ENCODE measurements at regions not wholly inside any gene's neighbourhood (a gene's known extent, or its start where the extent isn't known, plus 50 kb on each side); places are given as distances from the start of the nearest gene placed in this dataset.

- Mint-ChIP-seq H3K27ac (no peak overlapping the region), H3K4me3 (no peak overlapping the region), H3K9me3 (peaks cover 0 to 4% (median 0%) of the 10 kb centered on the region in 11 donors), H3K36me3 (no peaks in the 10 kb centered on the region), H3K27me3 (peaks cover 0 to 12% (median 5%) of the 10 kb centered on the region in 5 donors), H3K4me1 (peaks cover 0 to 11% (median 0%) of the 10 kb centered on the region in 7 donors)
- Histone ChIP-seq H3K27me3 (ENCODE audit: control insufficient read depth in 2 of 2, insufficient read depth in 2 of 2, low read length in 2 of 2) (peaks cover 0 to 5% of the 10 kb centered on the region in 2 donors), H3K27ac (ENCODE audit: low read depth, low read length) (no peak overlapping the region), H3K9me3 (ENCODE audit: control insufficient read depth in 2 of 3, low read length in 3 of 3) (no peaks in the 10 kb centered on the region), H3K4me3 (ENCODE audit: low read length) (no peak overlapping the region), H3K4me1 (ENCODE audit: control insufficient read depth in 2 of 2, insufficient read depth in 2 of 2, low read length in 2 of 2) (no peaks in the 10 kb centered on the region), H3K36me3 (ENCODE audit: control insufficient read depth in 2 of 3, insufficient read depth in 3 of 3, low read length in 3 of 3) (no peaks in the 10 kb centered on the region)
- intact Hi-C loops (cut with micrococcal nuclease), result no loop called here
- POLR2A ChIA-PET, result no interaction called here
- ATAC-seq (no peak), DNase-seq (no peak)
- CTCF ChIA-PET, result no interaction called here
Measured at GRCh38 chr1:17965515-17966100, 142.0 kb upstream of the IGSF21 start.

- POLR2A ChIA-PET, result no interaction called here
- Mint-ChIP-seq H3K9me3 (peaks cover 0 to 5% (median 0%) of the 10 kb centered on the region in 11 donors), H3K4me1 (peaks cover 0 to 10% (median 0%) of the 10 kb centered on the region in 7 donors), H3K27ac (no peak overlapping the region), H3K4me3 (no peak overlapping the region), H3K36me3 (no peaks in the 10 kb centered on the region), H3K27me3 (peaks cover 0 to 10% (median 5%) of the 10 kb centered on the region in 5 donors)
- no peak overlapping the region for H3K27ac ChIP-seq (ENCODE audit: low read depth, low read length)
- no peaks in the 10 kb centered on the region for H3K4me1 ChIP-seq (ENCODE audit: control insufficient read depth in 2 of 2, insufficient read depth in 2 of 2, low read length in 2 of 2)
- no peak for DNase-seq
- ATAC-seq, result no peak
- intact Hi-C loops (cut with micrococcal nuclease), result no loop called here
- no peak overlapping the region for H3K4me3 ChIP-seq (ENCODE audit: low read length)
- no peaks in the 10 kb centered on the region for H3K36me3 ChIP-seq (ENCODE audit: control insufficient read depth in 2 of 3, insufficient read depth in 3 of 3, low read length in 3 of 3)
- CTCF ChIA-PET, result no interaction called here
- H3K9me3 ChIP-seq (ENCODE audit: control insufficient read depth in 2 of 3, low read length in 3 of 3), result no peaks in the 10 kb centered on the region
- no peaks in the 10 kb centered on the region for H3K27me3 ChIP-seq (ENCODE audit: control insufficient read depth in 2 of 2, insufficient read depth in 2 of 2, low read length in 2 of 2)
Measured at GRCh38 chr1:17966341-17966740, 141.3 kb upstream of the IGSF21 start.

GRCh38 chr1:17967623-17968255, 139.9 kb upstream of the IGSF21 start:
- Mint-ChIP-seq H3K9me3 (peaks cover 0 to 5% (median 0%) of the 10 kb centered on the region in 11 donors), H3K27ac (no peak overlapping the region), H3K36me3 (no peaks in the 10 kb centered on the region), H3K4me1 (peaks cover 0 to 6% (median 0%) of the 10 kb centered on the region in 7 donors), H3K4me3 (no peak overlapping the region), H3K27me3 (peaks cover 0 to 5% (median 0%) of the 10 kb centered on the region in 5 donors)
- H3K4me1 ChIP-seq (ENCODE audit: control insufficient read depth in 2 of 2, insufficient read depth in 2 of 2, low read length in 2 of 2), result no peaks in the 10 kb centered on the region
- H3K4me3 ChIP-seq (ENCODE audit: low read length), result no peak overlapping the region
- ATAC-seq, result no peak
- H3K27ac ChIP-seq (ENCODE audit: low read depth, low read length), result no peak overlapping the region
- DNase-seq, result no peak
- H3K27me3 ChIP-seq (ENCODE audit: control insufficient read depth in 2 of 2, insufficient read depth in 2 of 2, low read length in 2 of 2), result no peaks in the 10 kb centered on the region
- intact Hi-C loops (cut with micrococcal nuclease), result no loop called here
- CTCF ChIA-PET, result no interaction called here
- no peaks in the 10 kb centered on the region for H3K9me3 ChIP-seq (ENCODE audit: control insufficient read depth in 2 of 3, low read length in 3 of 3)
- H3K36me3 ChIP-seq (ENCODE audit: control insufficient read depth in 2 of 3, insufficient read depth in 3 of 3, low read length in 3 of 3), result no peaks in the 10 kb centered on the region
- POLR2A ChIA-PET, result no interaction called here

- Histone ChIP-seq H3K27ac (ENCODE audit: low read depth, low read length) (no peak overlapping the region), H3K9me3 (ENCODE audit: control insufficient read depth in 2 of 3, low read length in 3 of 3) (no peaks in the 10 kb centered on the region), H3K4me1 (ENCODE audit: control insufficient read depth in 2 of 2, insufficient read depth in 2 of 2, low read length in 2 of 2) (no peaks in the 10 kb centered on the region), H3K36me3 (ENCODE audit: control insufficient read depth in 2 of 3, insufficient read depth in 3 of 3, low read length in 3 of 3) (no peaks in the 10 kb centered on the region), H3K4me3 (ENCODE audit: low read length) (no peak overlapping the region), H3K27me3 (ENCODE audit: control insufficient read depth in 2 of 2, insufficient read depth in 2 of 2, low read length in 2 of 2) (no peaks in the 10 kb centered on the region)
- Mint-ChIP-seq H3K4me1 (peaks cover 0 to 6% (median 0%) of the 10 kb centered on the region in 7 donors), H3K9me3 (peaks cover 0 to 5% (median 0%) of the 10 kb centered on the region in 11 donors), H3K4me3 (no peak overlapping the region), H3K36me3 (no peaks in the 10 kb centered on the region), H3K27me3 (peaks cover 0 to 13% (median 0%) of the 10 kb centered on the region in 5 donors), H3K27ac (no peak overlapping the region)
- ATAC-seq, result no peak
- ChIA-PET POLR2A (no interaction called here), CTCF (no interaction called here)
- intact Hi-C loops (cut with micrococcal nuclease), result no loop called here
- no peak for DNase-seq
Measured at GRCh38 chr1:17970757-17971156, 136.8 kb upstream of the IGSF21 start.

GRCh38 chr1:17973694-17974093, 133.9 kb upstream of the IGSF21 start:
- H3K27ac Mint-ChIP-seq, result no peak overlapping the region
- no peak for ATAC-seq
- H3K27me3 Mint-ChIP-seq, result peaks cover 0 to 15% (median 0%) of the 10 kb centered on the region in 5 donors

GRCh38 chr1:17976854-17977253, 130.7 kb upstream of the IGSF21 start:
- Mint-ChIP-seq H3K27ac (no peak overlapping the region), H3K27me3 (peaks cover 0 to 24% (median 7%) of the 10 kb centered on the region in 5 donors), H3K36me3 (peaks cover 0 to 3% (median 0%) of the 10 kb centered on the region in 5 donors), H3K9me3 (no peaks in the 10 kb centered on the region), H3K4me1 (peaks cover 0 to 5% (median 0%) of the 10 kb centered on the region in 7 donors), H3K4me3 (no peak overlapping the region)
- ATAC-seq (no peak), DNase-seq (no peak)
- Histone ChIP-seq H3K4me3 (ENCODE audit: low read length) (no peak overlapping the region), H3K27ac (ENCODE audit: low read depth, low read length) (no peak overlapping the region), H3K4me1 (ENCODE audit: control insufficient read depth in 2 of 2, insufficient read depth in 2 of 2, low read length in 2 of 2) (no peaks in the 10 kb centered on the region), H3K9me3 (ENCODE audit: control insufficient read depth in 2 of 3, low read length in 3 of 3) (no peaks in the 10 kb centered on the region), H3K27me3 (ENCODE audit: control insufficient read depth in 2 of 2, insufficient read depth in 2 of 2, low read length in 2 of 2) (no peaks in the 10 kb centered on the region), H3K36me3 (ENCODE audit: control insufficient read depth in 2 of 3, insufficient read depth in 3 of 3, low read length in 3 of 3) (no peaks in the 10 kb centered on the region)
- ChIA-PET CTCF (no interaction called here), POLR2A (no interaction called here)
- intact Hi-C loops (cut with micrococcal nuclease), result no loop called here

More at GRCh38 chr1:17973694-17974093, 133.9 kb upstream of the IGSF21 start:
- Mint-ChIP-seq H3K36me3 (no peaks in the 10 kb centered on the region), H3K4me3 (no peak overlapping the region), H3K9me3 (peaks cover 0 to 1% (median 0%) of the 10 kb centered on the region in 11 donors), H3K4me1 (peaks cover 0 to 5% (median 0%) of the 10 kb centered on the region in 7 donors)
- ChIA-PET POLR2A (no interaction called here), CTCF (no interaction called here)
- Histone ChIP-seq H3K27me3 (ENCODE audit: control insufficient read depth in 2 of 2, insufficient read depth in 2 of 2, low read length in 2 of 2) (no peaks in the 10 kb centered on the region), H3K4me1 (ENCODE audit: control insufficient read depth in 2 of 2, insufficient read depth in 2 of 2, low read length in 2 of 2) (no peaks in the 10 kb centered on the region), H3K27ac (ENCODE audit: low read depth, low read length) (no peak overlapping the region), H3K36me3 (ENCODE audit: control insufficient read depth in 2 of 3, insufficient read depth in 3 of 3, low read length in 3 of 3) (no peaks in the 10 kb centered on the region), H3K9me3 (ENCODE audit: control insufficient read depth in 2 of 3, low read length in 3 of 3) (no peaks in the 10 kb centered on the region), H3K4me3 (ENCODE audit: low read length) (no peak overlapping the region)
- intact Hi-C loops (cut with micrococcal nuclease), result no loop called here
- DNase-seq, result no peak

- ChIA-PET POLR2A (no interaction called here), CTCF (no interaction called here)
- H3K27me3 Mint-ChIP-seq, result peaks cover 0 to 24% (median 10%) of the 10 kb centered on the region in 5 donors
- Histone ChIP-seq H3K4me3 (ENCODE audit: low read length) (no peak overlapping the region), H3K4me1 (ENCODE audit: control insufficient read depth in 2 of 2, insufficient read depth in 2 of 2, low read length in 2 of 2) (no peaks in the 10 kb centered on the region), H3K9me3 (ENCODE audit: control insufficient read depth in 2 of 3, low read length in 3 of 3) (no peaks in the 10 kb centered on the region), H3K36me3 (ENCODE audit: control insufficient read depth in 2 of 3, insufficient read depth in 3 of 3, low read length in 3 of 3) (no peaks in the 10 kb centered on the region), H3K27me3 (ENCODE audit: control insufficient read depth in 2 of 2, insufficient read depth in 2 of 2, low read length in 2 of 2) (peaks cover 0 to 3% of the 10 kb centered on the region in 2 donors), H3K27ac (ENCODE audit: low read depth, low read length) (no peak overlapping the region)
- DNase-seq (no peak), ATAC-seq (no peak)
- no peak overlapping the region for H3K4me3 Mint-ChIP-seq
- no peak overlapping the region for H3K27ac Mint-ChIP-seq
- H3K9me3 Mint-ChIP-seq, result peaks cover 0 to 1% (median 0%) of the 10 kb centered on the region in 11 donors
- intact Hi-C loops (cut with micrococcal nuclease), result no loop called here
- H3K36me3 Mint-ChIP-seq, result peaks cover 0 to 3% (median 0%) of the 10 kb centered on the region in 5 donors
- H3K4me1 Mint-ChIP-seq, result peaks cover 0 to 5% (median 0%) of the 10 kb centered on the region in 7 donors
Measured at GRCh38 chr1:17978016-17978415, 129.6 kb upstream of the IGSF21 start.

Measured in naive thymus-derived CD4-positive, alpha-beta T cell (primary cell).